H1 (cell line): ENCODE measurements at regions not wholly inside any gene's neighbourhood (a gene's known extent, or its start where the extent isn't known, plus 50 kb on each side); places are given as distances from the start of the nearest gene placed in this dataset.

ENCODE experiments used
- CTCF ChIA-PET: fragments of 300-600 bp; sonication (Branson Sonifier 250); formaldehyde crosslinking; loops from one replicate; lab custom pipeline; 2021; ENCODE audit not compliant: partially characterized antibody; lab: Charles Lee
- POLR2A ChIA-PET: fragments of 300-600 bp; sonication (Branson Sonifier 250); formaldehyde crosslinking; loops from one replicate; lab custom pipeline; 2021; ENCODE audit warnings: inconsistent platforms; ENCODE audit not compliant: partially characterized antibody; lab: Charles Lee
- DNase-seq, 2 experiments: peaks; one replicate each; pipeline versions ENCODE4 v3.0.0 to v3.0.0-alpha.2; 2010 to 2022; ENCODE audit warnings: low spot score in 2 of 2, low read depth in 1 of 2, mixed read lengths in 1 of 2
- FAIRE-seq: peaks from 2 replicates; lab custom pipeline; 2011; peaks lifted over from hg19 to GRCh38; lab: Jason Lieb, UNC
- H2AFZ ChIP-seq: 2 replicates; pipeline ENCODE4 v1.8.1; 2012; ENCODE audit warnings: low read length, inconsistent platforms
- H2AK5ac ChIP-seq: 2 replicates; pipeline ENCODE4 v1.6.1; 2013; ENCODE audit warnings: low read depth, low read length
- H2BK120ac ChIP-seq: replicated peaks from 2 replicates; pipeline ENCODE3; 2013; ENCODE audit warnings: low read depth, low read length, inconsistent platforms
- H2BK12ac ChIP-seq: 2 replicates; pipeline ENCODE4 v1.6.1; 2013; ENCODE audit warnings: low read depth, low read length
- H2BK15ac ChIP-seq: 2 replicates; pipeline ENCODE4 v1.6.1; 2013; ENCODE audit warnings: low read length
- H2BK20ac ChIP-seq: 2 replicates; pipeline ENCODE4 v1.6.1; 2013; ENCODE audit warnings: low read length
- H2BK5ac ChIP-seq: 2 replicates; pipeline ENCODE4 v1.6.1; 2013; ENCODE audit warnings: low read depth, low read length
- H3K14ac ChIP-seq: 2 replicates; pipeline ENCODE4 v1.6.1; 2013; ENCODE audit warnings: inconsistent platforms; ENCODE audit not compliant: insufficient read length
- H3K18ac ChIP-seq: 2 replicates; pipeline ENCODE4 v1.6.1; 2013; ENCODE audit warnings: low read length; ENCODE audit errors: extremely low read depth
- H3K23ac ChIP-seq: 2 replicates; pipeline ENCODE4 v1.6.1; 2013; ENCODE audit warnings: inconsistent platforms; ENCODE audit not compliant: insufficient read length
- H3K23me2 ChIP-seq: 2 replicates; pipeline ENCODE4 v1.6.1; 2013; ENCODE audit warnings: low read depth, low read length
- H3K27ac ChIP-seq: 2 replicates; pipeline ENCODE4 v1.6.1; 2011; ENCODE audit warnings: low read depth, low read length, inconsistent platforms
- H3K27me3 ChIP-seq, 4 experiments: replicated peaks in 1 of 4; 1 replicate in 1 of 4; 2 replicates in 3 of 4; pipeline versions ENCODE4 v1.6.1 to v1.8.1; 2011 to 2013; ENCODE audit warnings: low read length in 3 of 4, mild to moderate bottlenecking in 3 of 4, inconsistent platforms in 2 of 4, mixed read lengths in 2 of 4, moderate library complexity in 1 of 4; ENCODE audit not compliant: control insufficient read depth in 3 of 4, insufficient read depth in 3 of 4; ENCODE audit errors: extremely low read depth in 1 of 4
- H3K36me3 ChIP-seq, 4 experiments: 2 replicates each; pipeline versions ENCODE4 v1.6.1 to v1.8.1; 2011 to 2013; ENCODE audit warnings: mild to moderate bottlenecking in 4 of 4, low read length in 3 of 4, moderate library complexity in 2 of 4, control low read depth in 1 of 4, inconsistent platforms in 1 of 4; ENCODE audit not compliant: insufficient read depth in 4 of 4, control insufficient read depth in 2 of 4
- H3K4ac ChIP-seq: replicated peaks from 2 replicates; pipeline ENCODE3; 2013; ENCODE audit warnings: low read length, low read depth, mixed read lengths, inconsistent platforms; ENCODE audit not compliant: insufficient read length
- H3K4me1 ChIP-seq, 4 experiments: replicated peaks in 1 of 4; 1 replicate in 1 of 4; 2 replicates in 3 of 4; pipeline versions ENCODE4 v1.6.1 to v1.8.1; 2011 to 2013; ENCODE audit warnings: low read length in 3 of 4, inconsistent platforms in 2 of 4, mixed read lengths in 1 of 4; ENCODE audit not compliant: insufficient read depth in 4 of 4, control insufficient read depth in 3 of 4
- H3K4me2 ChIP-seq, 2 experiments: 2 replicates each; pipeline versions ENCODE4 v1.6.1 to v1.8.1; 2011 to 2013; ENCODE audit warnings: low read depth in 2 of 2, low read length in 2 of 2, control low read depth in 1 of 2, inconsistent platforms in 1 of 2, mild to moderate bottlenecking in 1 of 2; ENCODE audit not compliant: insufficient read depth in 1 of 2
- H3K4me3 ChIP-seq, 4 experiments: fragments of 200-600, 300-600 bp in 1 of 4; sonication (generic), shearing (Covaris generic), sonication (Bioruptor Twin) in 1 of 4; 2 replicates each; pipeline versions ENCODE4 v1.5.1 to v1.8.1; 2011 to 2016; ENCODE audit warnings: low read length in 4 of 4, low read depth in 3 of 4, control low read depth in 2 of 4, inconsistent platforms in 2 of 4, mild to moderate bottlenecking in 2 of 4, mixed read lengths in 1 of 4, moderate library complexity in 1 of 4; ENCODE audit not compliant: insufficient read depth in 2 of 4; ENCODE audit errors: extremely low read depth in 1 of 4
- H3K56ac ChIP-seq: replicated peaks from 2 replicates; pipeline ENCODE3; 2013; ENCODE audit warnings: low read depth, mild to moderate bottlenecking, mixed read lengths, low read length, inconsistent platforms; ENCODE audit not compliant: insufficient read length
- H3K79me1 ChIP-seq: 2 replicates; pipeline ENCODE4 v1.6.1; 2013; ENCODE audit warnings: low read depth, low read length, control low read depth
- H3K79me2 ChIP-seq, 2 experiments: 2 replicates each; pipeline versions ENCODE4 v1.6.1 to v1.8.1; 2012 to 2013; ENCODE audit warnings: low read length in 2 of 2, mild to moderate bottlenecking in 2 of 2, inconsistent platforms in 1 of 2; ENCODE audit not compliant: insufficient read depth in 2 of 2, control insufficient read depth in 1 of 2
- H3K9ac ChIP-seq, 4 experiments: replicated peaks in 1 of 4; 1 replicate in 1 of 4; 2 replicates in 3 of 4; pipeline versions ENCODE4 v1.6.1 to v1.8.1; 2011 to 2013; ENCODE audit warnings: low read depth in 3 of 4, low read length in 3 of 4, control low read depth in 2 of 4, mild to moderate bottlenecking in 2 of 4, moderate library complexity in 2 of 4, inconsistent platforms in 1 of 4; ENCODE audit errors: extremely low read depth in 1 of 4
- H3K9me3 ChIP-seq, 2 experiments: 2 replicates each; pipeline versions ENCODE4 v1.6.1 to v1.8.1; 2012 to 2013; ENCODE audit warnings: mild to moderate bottlenecking in 2 of 2, moderate library complexity in 2 of 2, control low read depth in 1 of 2, inconsistent platforms in 1 of 2, low read depth in 1 of 2, low read length in 1 of 2, mixed read lengths in 1 of 2; ENCODE audit not compliant: insufficient read depth in 2 of 2
- H4K20me1 ChIP-seq, 2 experiments: replicated peaks in 1 of 2; 2 replicates each; pipeline versions ENCODE3 to v1.8.1; 2011 to 2013; ENCODE audit warnings: inconsistent platforms in 2 of 2, low read length in 2 of 2, mild to moderate bottlenecking in 1 of 2; ENCODE audit not compliant: insufficient read depth in 2 of 2, control insufficient read depth in 1 of 2
- H4K5ac ChIP-seq: 2 replicates; pipeline ENCODE4 v1.6.1; 2013; ENCODE audit warnings: low read length, low read depth, mixed read lengths, inconsistent platforms; ENCODE audit not compliant: insufficient read length
- H4K8ac ChIP-seq: 2 replicates; pipeline ENCODE4 v1.8.0; 2013; ENCODE audit warnings: mild to moderate bottlenecking, moderate library complexity, low read length, inconsistent platforms; ENCODE audit not compliant: insufficient read depth; ENCODE audit errors: extremely low read depth
- H4K91ac ChIP-seq: replicated peaks from 2 replicates; pipeline ENCODE3; 2013; ENCODE audit warnings: low read length, mixed read lengths, inconsistent platforms; ENCODE audit not compliant: insufficient read length
- EZH2 ChIP-seq: fragments of 200-600 bp; sonication (generic); IDR thresholded peaks from 2 replicates; pipeline ENCODE4 v1.7.1; 2012; ENCODE audit warnings: low read depth, mild to moderate bottlenecking, moderate library complexity, low read length, inconsistent platforms; ENCODE audit not compliant: severe bottlenecking
- TEAD4 ChIP-seq: IDR thresholded peaks from 2 replicates; pipeline ENCODE4 v1.6.1; 2012; ENCODE audit warnings: low read depth, low read length, inconsistent platforms, mixed read lengths
- WGBS, 2 experiments: shearing (Covaris generic) in 1 of 2; methylation state at CpG; one replicate each; pipeline versions ENCODE4 v1.1.6 to v1.1.7; 2013 to 2015; ENCODE audit warnings: low lambda C conversion rate in 2 of 2, mixed read lengths in 2 of 2, inconsistent platforms in 1 of 2, low coverage in 1 of 2, missing lambda C conversion rate in 1 of 2; ENCODE audit not compliant: insufficient replicate concordance in 2 of 2, insufficient coverage in 1 of 2, insufficient read length in 1 of 2; ENCODE audit errors: extremely low coverage in 1 of 2, missing lambda C conversion rate in 1 of 2; 5-methylcytosine and 5-hydroxymethylcytosine counted together
- TF ChIP-seq, protein P1 (sequence below): IDR thresholded peaks from 2 replicates; pipeline ENCODE4 v1.6.1; 2012; ENCODE audit warnings: low read length, inconsistent platforms
- TF ChIP-seq, protein P2 (sequence below): IDR thresholded peaks from 2 replicates; pipeline ENCODE4 v1.6.1; 2011; ENCODE audit warnings: low read depth, mild to moderate bottlenecking, low read length; ENCODE audit not compliant: insufficient read depth

DNA sequence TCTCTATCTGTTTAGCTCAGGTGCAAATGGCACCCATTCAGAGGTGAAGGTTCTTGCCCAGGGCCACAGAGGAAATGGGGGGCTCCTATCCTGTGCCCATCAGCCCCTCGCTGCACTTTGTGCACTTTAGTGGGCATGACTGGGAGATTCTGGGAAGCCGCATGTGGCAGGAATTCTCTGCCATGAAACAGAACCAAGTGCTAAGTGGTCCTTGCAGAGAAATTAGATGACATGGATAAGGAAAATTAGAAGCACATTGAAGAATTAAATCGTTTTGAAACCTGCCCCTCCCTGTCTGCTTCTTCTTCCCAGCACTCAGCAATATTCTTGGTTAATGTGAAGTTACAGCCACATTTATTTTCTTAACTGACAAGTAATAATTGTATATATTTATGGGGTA, 185.2 kb upstream of the RTL1 start:
- Histone ChIP-seq H2BK5ac (no peak overlapping the region), H3K4me3 (no peak overlapping the region), H4K5ac (no peak overlapping the region), H2BK120ac (no peak overlapping the region), H3K56ac (no peak overlapping the region), H2BK12ac (no peak overlapping the region), H3K27ac (no peak overlapping the region), H3K79me2 (no peaks in the 10 kb centered on the region), H3K4ac (no peak overlapping the region), H3K9ac (no peak overlapping the region), H4K8ac (no peak overlapping the region), H2BK15ac (no peak overlapping the region), H4K20me1 (no peaks in the 10 kb centered on the region), H2BK20ac (no peak overlapping the region), H3K23ac (no peak overlapping the region), H3K27me3 (no peaks in the 10 kb centered on the region), H4K91ac (no peak overlapping the region), H2AFZ (no peak overlapping the region), H3K4me1 (no peaks in the 10 kb centered on the region), H3K4me2 (no peak overlapping the region), H3K79me1 (no peaks in the 10 kb centered on the region), H3K23me2 (no peaks in the 10 kb centered on the region; the same call in 1 of the 2 replicates), H3K14ac (no peak overlapping the region), H2AK5ac (no peak overlapping the region), H3K36me3 (no peaks in the 10 kb centered on the region), H3K9me3 (no peaks in the 10 kb centered on the region), H3K18ac (no peak overlapping the region)
- 84% methylated on average over 3 of the region's 3 CpGs; no CpG with 5 or more reads in 1 of the 2 experiments for WGBS, 2 experiments
- no peak for FAIRE-seq
- no peak for DNase-seq
- POLR2A ChIA-PET: no interaction called here
- TF ChIP-seq EZH2 (no peak), TEAD4 (no peak)
- TF ChIP-seq, protein P1, sequence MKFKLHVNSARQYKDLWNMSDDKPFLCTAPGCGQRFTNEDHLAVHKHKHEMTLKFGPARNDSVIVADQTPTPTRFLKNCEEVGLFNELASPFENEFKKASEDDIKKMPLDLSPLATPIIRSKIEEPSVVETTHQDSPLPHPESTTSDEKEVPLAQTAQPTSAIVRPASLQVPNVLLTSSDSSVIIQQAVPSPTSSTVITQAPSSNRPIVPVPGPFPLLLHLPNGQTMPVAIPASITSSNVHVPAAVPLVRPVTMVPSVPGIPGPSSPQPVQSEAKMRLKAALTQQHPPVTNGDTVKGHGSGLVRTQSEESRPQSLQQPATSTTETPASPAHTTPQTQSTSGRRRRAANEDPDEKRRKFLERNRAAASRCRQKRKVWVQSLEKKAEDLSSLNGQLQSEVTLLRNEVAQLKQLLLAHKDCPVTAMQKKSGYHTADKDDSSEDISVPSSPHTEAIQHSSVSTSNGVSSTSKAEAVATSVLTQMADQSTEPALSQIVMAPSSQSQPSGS: no peak
- TF ChIP-seq, protein P2, sequence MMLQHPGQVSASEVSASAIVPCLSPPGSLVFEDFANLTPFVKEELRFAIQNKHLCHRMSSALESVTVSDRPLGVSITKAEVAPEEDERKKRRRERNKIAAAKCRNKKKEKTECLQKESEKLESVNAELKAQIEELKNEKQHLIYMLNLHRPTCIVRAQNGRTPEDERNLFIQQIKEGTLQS: no peak
- CTCF ChIA-PET: no interaction called here
